Erythroblast (primary cell): ENCODE measurements at regions not wholly inside any gene's neighbourhood (a gene's known extent, or its start where the extent isn't known, plus 50 kb on each side); places are given as distances from the start of the nearest gene placed in this dataset.

ENCODE experiments used
- GATA1 ChIP-seq: IDR thresholded peaks from 2 replicates; pipeline ENCODE4 v1.6.1; 2011; ENCODE audit warnings: low read depth, mild to moderate bottlenecking, control low read depth, low read length, moderate library complexity
- POLR2A ChIP-seq: IDR thresholded peaks from 2 replicates; pipeline ENCODE4 v1.6.1; 2011; ENCODE audit warnings: mild to moderate bottlenecking, low read length

DNA sequence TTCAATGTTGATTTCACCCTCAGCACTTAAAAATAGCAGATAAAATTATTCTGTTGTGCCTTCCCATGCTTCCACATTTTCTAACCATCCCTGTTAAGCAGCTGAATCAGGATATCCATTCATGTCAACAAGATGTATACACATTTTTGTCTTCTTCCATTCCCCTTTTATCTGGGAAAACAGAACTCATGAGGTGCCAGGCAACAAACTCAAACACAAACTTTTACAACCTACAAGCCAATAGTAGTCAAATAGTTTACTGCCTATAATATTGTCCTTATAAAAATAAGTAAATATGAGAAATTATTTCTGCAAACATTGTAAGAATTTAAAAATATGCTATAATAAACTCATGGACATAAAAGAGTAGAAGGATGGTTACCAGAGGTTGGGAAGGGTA is 1569.8 kb downstream of the REEP3 start:
- TF ChIP-seq POLR2A: no peak
- TF ChIP-seq GATA1: no peak
